ENCODE measurements at regions not wholly inside any gene's neighbourhood (a gene's known extent, or its start where the extent isn't known, plus 50 kb on each side); places are given as distances from the start of the nearest gene placed in this dataset.

DNA sequence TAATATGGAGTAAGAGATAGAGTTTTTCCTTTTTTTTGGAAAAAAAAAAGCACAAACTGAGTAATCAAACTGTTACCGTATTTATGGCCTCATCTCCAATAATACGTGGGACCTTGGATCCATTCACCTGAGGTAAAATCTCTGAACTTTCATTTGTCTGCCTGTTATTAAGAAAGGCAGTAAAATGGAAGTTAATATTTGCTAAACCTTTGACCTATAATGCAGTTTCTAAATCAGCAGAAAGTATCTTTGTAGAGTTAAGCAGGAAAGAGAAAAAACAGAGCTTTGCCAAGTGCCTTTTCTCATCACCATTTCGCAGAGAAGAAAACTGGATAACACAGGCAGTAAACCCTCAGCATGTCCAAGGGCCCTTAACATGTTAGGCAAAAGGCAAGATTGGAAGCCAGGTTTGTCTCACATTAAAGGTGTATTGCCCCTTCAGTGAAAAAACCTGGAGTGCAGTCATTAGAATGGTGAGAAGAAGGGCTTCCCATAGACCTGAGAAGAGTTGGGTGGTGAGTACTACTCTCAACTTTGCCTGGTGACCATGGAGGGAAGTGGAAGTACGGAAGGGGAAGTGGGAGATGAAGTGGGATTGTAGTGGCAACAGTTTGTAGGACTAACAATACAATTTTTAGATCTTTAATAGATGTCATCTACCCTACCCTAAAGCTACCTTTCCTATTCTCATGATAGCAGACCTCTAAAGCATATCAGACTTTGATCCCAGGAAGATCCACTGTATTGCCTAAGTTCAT, 65.4 kb upstream of the GRAMD2B start:
- TF ChIP-seq, protein P1, sequence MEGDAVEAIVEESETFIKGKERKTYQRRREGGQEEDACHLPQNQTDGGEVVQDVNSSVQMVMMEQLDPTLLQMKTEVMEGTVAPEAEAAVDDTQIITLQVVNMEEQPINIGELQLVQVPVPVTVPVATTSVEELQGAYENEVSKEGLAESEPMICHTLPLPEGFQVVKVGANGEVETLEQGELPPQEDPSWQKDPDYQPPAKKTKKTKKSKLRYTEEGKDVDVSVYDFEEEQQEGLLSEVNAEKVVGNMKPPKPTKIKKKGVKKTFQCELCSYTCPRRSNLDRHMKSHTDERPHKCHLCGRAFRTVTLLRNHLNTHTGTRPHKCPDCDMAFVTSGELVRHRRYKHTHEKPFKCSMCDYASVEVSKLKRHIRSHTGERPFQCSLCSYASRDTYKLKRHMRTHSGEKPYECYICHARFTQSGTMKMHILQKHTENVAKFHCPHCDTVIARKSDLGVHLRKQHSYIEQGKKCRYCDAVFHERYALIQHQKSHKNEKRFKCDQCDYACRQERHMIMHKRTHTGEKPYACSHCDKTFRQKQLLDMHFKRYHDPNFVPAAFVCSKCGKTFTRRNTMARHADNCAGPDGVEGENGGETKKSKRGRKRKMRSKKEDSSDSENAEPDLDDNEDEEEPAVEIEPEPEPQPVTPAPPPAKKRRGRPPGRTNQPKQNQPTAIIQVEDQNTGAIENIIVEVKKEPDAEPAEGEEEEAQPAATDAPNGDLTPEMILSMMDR (IDR thresholded peaks at IDR 0.05): no peak
- no peak for TF ChIP-seq POLR2AphosphoS5 (IDR thresholded peaks at IDR 0.05; ENCODE audit: low read depth, low read length)
